SK-N-SH (cell line): ENCODE measurements at regions not wholly inside any gene's neighbourhood (a gene's known extent, or its start where the extent isn't known, plus 50 kb on each side); places are given as distances from the start of the nearest gene placed in this dataset.

Source experiments
- CHD2 ChIP-seq: fragments of 150-350 bp; IDR thresholded peaks from 2 replicates; pipeline ENCODE4 v1.6.1; 2018; ENCODE audit warnings: low read length; ENCODE audit not compliant: partially characterized antibody
- JUND ChIP-seq: IDR thresholded peaks from 2 replicates; pipeline ENCODE4 v1.4.0; 2012
- MXI1 ChIP-seq: IDR thresholded peaks from 2 replicates; pipeline ENCODE4 v1.6.1; 2012; ENCODE audit warnings: mild to moderate bottlenecking, low read depth, low read length, improper control_type of control experiment
- NFIC ChIP-seq: IDR thresholded peaks from 2 replicates; pipeline ENCODE4 v1.4.0; 2012; ENCODE audit warnings: borderline replicate concordance
- POLR2AphosphoS5 ChIP-seq: IDR thresholded peaks from 2 replicates; pipeline ENCODE4 v1.6.1; 2012; ENCODE audit warnings: low read depth, low read length
- RXRA ChIP-seq: IDR thresholded peaks from 2 replicates; pipeline ENCODE4 v1.4.0; 2012; ENCODE audit warnings: low read depth, mild to moderate bottlenecking, borderline replicate concordance
- SIN3A ChIP-seq: IDR thresholded peaks from 2 replicates; pipeline ENCODE4 v1.6.1; 2012; ENCODE audit warnings: low read depth, mild to moderate bottlenecking, low read length, moderate library complexity, borderline replicate concordance
- USF2 ChIP-seq: fragments of 150-350 bp; IDR thresholded peaks from 2 replicates; pipeline ENCODE4 v1.6.1; 2017; ENCODE audit warnings: antibody characterized with exemption, low read length, low read depth, borderline replicate concordance
- TF ChIP-seq, protein P1 (sequence below): fragments of 200-600 bp; sonication (generic); IDR thresholded peaks from 2 replicates; pipeline ENCODE4 v1.6.1; 2017; ENCODE audit warnings: antibody characterized with exemption, mild to moderate bottlenecking, moderate library complexity
- TF ChIP-seq, protein P2 (sequence below): IDR thresholded peaks from 2 replicates; pipeline ENCODE4 v1.4.0; 2012; ENCODE audit warnings: low read depth

DNA sequence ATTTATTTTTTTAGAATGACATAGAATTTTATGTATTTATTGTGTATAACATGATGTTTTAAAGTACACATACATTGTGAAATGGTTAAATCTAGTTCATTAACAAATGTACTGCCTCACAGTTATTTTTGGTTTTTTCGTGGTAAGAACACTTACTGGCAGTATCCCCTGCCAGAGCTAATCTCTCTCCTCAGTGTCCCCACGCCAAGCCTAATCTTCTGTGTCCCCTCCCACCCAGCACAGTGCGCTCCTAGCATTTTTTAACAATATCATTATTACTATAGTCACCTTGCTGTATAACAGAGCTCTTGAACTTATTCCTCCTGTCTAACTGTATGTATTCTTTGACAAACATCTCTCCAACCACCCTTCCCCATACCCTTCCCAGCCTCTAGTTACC is 333.2 kb downstream of the GABRB3 start:
- TF ChIP-seq, protein P1, sequence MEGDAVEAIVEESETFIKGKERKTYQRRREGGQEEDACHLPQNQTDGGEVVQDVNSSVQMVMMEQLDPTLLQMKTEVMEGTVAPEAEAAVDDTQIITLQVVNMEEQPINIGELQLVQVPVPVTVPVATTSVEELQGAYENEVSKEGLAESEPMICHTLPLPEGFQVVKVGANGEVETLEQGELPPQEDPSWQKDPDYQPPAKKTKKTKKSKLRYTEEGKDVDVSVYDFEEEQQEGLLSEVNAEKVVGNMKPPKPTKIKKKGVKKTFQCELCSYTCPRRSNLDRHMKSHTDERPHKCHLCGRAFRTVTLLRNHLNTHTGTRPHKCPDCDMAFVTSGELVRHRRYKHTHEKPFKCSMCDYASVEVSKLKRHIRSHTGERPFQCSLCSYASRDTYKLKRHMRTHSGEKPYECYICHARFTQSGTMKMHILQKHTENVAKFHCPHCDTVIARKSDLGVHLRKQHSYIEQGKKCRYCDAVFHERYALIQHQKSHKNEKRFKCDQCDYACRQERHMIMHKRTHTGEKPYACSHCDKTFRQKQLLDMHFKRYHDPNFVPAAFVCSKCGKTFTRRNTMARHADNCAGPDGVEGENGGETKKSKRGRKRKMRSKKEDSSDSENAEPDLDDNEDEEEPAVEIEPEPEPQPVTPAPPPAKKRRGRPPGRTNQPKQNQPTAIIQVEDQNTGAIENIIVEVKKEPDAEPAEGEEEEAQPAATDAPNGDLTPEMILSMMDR, result no peak
- TF ChIP-seq MXI1 (no peak), NFIC (no peak), RXRA (no peak), POLR2AphosphoS5 (no peak), CHD2 (no peak), JUND (no peak), USF2 (no peak), SIN3A (no peak)
- TF ChIP-seq, protein P2, sequence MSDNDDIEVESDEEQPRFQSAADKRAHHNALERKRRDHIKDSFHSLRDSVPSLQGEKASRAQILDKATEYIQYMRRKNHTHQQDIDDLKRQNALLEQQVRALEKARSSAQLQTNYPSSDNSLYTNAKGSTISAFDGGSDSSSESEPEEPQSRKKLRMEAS, result no peak
